ENCODE measurements at regions not wholly inside any gene's neighbourhood (a gene's known extent, or its start where the extent isn't known, plus 50 kb on each side); places are given as distances from the start of the nearest gene placed in this dataset.

DNA sequence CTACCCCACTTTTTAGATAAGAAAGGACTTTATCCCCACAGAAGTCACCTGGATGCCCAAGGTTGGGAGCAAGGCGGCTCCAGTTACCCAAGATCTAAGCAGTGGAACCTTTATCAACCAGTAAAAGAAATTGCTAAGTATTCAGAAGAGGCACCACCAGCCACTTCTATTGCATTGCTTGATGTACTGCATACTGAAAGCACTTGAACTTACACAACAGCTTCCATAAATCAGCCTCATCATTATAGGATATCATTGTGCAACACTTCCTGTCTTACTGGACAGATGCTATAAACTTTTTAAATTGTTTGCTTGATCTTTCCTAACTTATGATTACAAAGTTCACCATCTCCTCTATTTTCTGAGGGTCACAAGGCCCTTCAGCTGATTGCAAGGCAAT is 642.7 kb upstream of the CXADR start:
- no peak for DNase-seq

DNA sequence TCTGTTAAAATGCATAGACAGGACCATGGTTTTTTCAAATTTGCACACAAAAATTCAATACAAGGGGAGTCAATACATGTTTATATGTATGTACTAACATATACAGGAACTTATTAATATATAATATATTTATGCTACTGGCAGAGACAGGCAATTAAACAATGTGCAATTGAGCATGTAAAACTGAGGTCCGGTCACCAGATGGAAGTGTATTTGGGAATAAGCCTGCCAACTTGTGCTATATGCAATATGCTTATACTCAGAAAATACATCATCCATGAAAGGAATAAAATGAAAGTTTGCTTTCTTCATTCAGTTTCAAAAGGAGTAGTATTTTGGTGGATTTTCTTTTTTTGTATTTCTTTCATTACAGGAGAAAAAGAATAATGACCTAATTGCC is 640.2 kb upstream of the CXADR start:
- DNase-seq = no peak

DNA sequence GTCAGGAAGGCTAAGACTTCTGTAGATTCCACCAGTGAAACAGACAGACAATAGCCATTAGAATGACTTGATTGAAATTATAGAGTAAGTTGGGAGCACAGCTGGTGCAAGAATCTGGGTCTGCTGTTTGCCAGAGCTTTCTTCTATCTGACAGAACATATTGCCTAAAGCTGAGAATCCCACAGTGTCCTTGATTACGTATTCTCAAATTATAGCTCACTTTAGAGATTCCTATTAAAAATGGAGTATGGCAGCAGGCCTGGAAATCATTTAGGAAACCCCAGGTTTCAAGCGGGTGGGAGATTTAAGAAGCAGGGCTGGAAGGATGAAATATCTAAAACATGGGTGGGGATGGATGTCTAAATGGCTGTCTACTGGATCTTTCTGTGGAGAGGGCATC is 639.7 kb upstream of the CXADR start:
- no peak for DNase-seq

- DNase-seq = no peak
These were observed 639.2 kb upstream of the CXADR start for GRCh38 chr21:16873596-16873995.

- no peak for DNase-seq
These were observed 633.4 kb upstream of the CXADR start for GRCh38 chr21:16879479-16879878.

DNA sequence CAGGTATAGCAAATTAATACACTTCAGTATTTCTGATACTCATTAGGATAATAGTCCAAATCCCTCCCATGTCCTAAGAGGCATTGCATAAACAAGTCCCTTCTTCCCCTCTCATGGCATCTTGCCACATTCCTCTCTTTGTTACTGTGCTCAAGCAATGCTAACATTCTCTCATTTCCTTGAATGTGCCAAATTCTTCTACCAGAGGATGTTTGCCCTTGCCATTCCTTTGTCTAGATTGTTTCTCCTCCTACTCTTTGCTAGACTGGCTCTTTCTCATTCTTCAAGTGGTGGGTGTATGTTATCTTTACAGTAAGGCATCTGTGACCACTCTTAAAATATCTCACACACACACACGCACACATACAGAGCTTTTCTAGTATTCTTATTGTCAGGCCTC is 621.0 kb upstream of the CXADR start:
- no peak for DNase-seq

DNA sequence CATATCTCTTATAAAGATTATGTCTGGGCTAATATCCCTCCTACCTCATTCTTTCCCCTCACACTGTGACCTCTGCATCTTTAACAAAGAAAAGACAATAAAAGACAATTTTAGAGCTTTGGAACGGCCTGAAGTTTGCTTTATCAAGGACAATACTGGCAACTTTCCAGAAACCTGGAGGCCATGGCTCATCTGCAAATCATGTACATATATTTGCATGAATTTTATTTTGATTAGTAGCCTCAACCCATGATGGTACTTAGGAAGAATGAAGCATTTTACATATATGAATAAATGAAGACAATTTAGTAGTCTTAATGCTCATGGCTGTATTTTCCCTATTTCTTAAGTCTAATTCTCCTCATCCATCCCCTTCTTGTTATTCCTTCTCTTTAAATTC is 612.2 kb upstream of the CXADR start:
- DNase-seq = no peak

- no peak for DNase-seq
These were observed 604.8 kb upstream of the CXADR start for GRCh38 chr21:16908077-16908476.

DNA sequence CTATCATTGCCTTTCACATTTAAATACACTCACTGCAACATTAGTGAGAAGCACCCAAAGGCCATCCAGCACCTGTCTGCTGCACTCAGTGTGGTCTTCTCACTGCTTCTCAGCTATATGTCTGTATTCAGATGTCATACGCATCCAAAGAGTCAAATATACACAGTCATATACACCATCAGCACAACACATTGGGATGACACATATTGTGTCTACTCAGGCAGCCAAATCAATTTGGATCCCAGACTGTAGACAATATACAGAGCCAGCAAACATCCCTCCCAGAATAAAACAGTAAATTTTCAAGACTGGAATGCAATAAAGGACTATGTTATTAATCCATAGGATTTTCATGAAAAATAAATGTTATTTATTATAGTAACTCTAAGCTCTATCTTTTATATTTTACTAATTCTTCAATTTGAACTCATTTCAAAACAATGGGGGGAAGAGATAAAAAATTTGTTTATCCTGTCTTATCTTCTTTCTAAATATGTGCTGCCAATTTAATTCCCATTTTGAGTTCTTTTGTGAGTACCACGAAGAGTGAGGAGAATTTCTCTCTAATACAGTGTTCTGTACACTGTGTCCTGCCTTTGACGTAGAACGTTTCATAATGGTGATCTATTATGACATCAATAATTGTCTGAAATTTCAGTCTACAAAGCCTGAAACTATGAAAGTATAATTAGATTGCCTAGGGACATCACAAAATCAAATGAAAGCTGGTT is 602.2 kb upstream of the CXADR start:
- DNase-seq = no peak

DNA sequence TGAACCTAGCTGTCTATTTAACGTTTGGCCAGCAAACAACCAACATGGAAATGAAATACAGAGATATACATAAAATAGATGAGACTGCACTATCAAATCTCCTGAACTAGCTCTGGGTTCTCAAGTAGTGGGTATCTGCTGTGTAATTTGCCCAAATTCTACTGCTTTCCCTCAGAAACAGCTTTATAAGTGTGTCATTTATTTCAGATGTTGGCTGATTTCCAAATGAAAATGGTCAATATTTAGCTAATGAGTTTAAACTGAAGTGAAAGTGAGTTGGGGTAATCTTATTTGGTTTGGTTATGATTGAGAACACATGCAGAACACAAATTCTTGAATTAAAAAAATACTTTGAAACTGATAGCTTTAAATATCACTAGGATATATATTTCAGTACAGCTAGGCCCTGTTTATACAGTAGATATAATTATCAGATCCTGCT is 601.7 kb upstream of the CXADR start:
- DNase-seq = no peak

DNA sequence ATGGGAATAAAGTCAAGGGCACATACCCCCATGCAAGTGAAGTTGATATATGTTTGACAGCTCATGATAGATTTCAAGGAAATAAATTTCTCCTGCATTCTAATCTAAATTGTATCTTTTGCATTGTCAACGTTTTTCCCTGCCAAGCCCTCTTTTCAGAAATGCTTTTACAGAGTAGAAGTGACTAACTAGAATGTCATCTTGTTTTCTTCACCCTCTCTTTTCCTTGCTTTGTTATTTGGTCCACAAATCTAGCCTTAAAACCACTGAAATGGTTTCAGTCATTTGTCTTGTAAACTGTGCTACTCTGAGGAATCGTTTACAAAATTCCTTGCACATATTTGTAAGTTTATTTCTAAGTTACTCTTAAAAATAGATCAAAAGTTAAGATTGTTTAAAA is 600.8 kb upstream of the CXADR start:
- DNase-seq = no peak

GRCh38 chr21:16913010-16913409 is 599.8 kb upstream of the CXADR start:
- DNase-seq = no peak

- DNase-seq = no peak
These were observed 584.4 kb upstream of the CXADR start for GRCh38 chr21:16928439-16928838.

DNA sequence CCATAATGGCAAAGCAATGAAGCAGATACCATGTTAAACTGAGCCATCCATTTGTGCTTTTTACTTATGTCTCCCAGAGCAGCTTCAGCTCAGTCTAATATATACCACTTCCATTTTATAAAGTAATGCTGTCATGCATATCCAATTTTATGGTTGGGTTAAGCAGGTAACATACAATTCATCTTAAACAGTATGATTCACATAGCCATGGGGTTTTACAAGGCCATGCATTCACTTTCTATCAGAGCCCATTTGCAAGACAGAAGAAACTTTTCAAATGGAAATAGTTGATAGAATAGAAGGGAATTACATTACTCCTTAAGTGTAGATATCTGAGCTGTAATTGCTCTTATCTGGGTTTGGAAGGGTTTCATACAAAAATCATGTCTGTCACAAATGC is 580.5 kb upstream of the CXADR start:
- no peak for DNase-seq

DNA sequence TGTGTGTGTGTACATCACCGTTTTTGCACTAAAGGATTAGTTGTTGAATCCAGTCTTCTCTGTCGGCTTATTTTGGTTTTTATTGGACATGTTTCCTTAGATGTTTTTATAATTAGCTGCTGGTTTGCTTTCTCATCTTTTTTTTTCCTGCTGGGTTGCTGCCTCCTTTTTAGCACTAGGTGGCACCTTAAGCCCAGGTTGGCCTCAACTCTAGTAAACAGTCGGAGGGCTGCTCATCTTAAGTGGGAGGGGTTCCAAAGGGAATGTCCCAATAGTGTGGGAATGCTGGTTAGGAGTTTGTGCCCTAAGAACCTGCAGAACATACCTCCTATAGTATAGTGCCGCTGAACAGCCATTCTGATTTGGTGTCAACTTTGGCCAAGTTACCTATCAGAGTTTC is 570.1 kb upstream of the CXADR start:
- no peak for DNase-seq

- DNase-seq = no peak
These were observed 569.6 kb upstream of the CXADR start for GRCh38 chr21:16943231-16943630.

GRCh38 chr21:16945580-16945979 is 567.3 kb upstream of the CXADR start:
- DNase-seq = no peak

DNA sequence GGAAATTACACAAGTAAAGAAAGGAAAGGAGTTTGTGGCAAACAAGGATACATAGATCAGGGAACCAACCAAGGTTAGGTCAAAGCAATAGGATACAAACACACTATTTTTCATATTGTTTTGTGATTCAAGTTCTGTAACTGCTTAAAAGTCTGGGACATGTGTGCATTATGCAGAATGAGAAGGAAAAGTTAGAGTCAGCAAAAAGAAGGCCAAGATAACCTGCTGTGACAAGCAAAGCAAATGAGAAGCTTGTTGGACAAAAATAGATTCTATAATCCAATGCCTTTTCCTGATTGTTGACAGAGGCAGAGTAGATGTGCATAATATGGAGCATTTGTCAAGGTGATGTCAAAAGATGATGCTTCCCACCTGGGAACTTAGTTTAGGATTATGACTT is 556.0 kb upstream of the CXADR start:
- no peak for DNase-seq

GRCh38 chr21:16965424-16965823 is 547.4 kb upstream of the CXADR start:
- no peak for DNase-seq

- no peak for DNase-seq
These were observed 544.4 kb upstream of the CXADR start for GRCh38 chr21:16968436-16968835.

DNA sequence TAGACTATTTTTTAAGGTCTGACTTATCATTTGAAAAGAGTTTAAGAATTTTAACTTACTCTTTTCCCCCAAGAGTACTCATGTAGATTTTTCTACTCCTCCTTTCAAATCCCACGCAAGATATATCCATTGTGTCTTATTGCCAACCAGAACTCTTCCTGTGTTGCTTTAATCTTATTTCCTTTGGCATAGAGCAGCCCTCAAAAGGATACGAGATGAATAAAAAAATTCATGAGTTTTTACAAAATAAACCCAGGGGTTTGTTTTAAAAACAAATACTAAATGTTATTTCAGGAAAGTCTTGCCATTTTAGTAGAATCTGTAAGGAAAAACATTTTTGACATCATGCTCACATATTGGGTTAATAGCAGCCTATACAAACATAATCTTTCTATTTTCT is 543.2 kb upstream of the CXADR start:
- no peak for DNase-seq

GRCh38 chr21:16974060-16974459 is 538.8 kb upstream of the CXADR start:
- no peak for DNase-seq

GRCh38 chr21:16976193-16976592 is 536.6 kb upstream of the CXADR start:
- DNase-seq = no peak

DNA sequence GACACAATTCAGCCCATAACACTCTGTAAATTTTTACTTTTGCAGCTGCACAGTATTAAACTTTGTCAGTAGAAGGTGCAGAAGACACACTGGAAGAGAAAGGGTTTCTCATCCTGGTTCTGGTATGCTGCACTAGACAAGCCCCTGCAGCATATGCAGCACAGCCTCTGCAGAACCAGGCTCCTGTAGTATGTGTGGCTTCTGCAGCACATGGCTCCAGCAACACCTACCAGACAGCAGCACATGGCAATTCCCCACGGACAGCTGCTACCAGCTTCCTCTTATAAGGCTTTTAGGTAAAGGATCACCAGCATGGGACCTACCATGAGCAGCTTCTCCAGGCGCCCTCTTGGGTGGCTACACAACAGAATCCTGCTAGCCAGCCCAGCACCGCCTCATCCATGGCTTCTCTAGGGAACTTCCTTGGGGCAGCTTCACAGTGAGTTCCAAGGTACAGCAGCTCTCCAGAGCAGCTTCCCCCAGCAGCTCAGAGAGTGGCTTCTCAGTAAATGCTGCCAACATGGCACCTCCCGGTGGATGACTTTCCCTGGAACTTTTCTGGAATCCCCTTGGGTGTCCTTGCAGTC is 534.4 kb upstream of the CXADR start:
- DNase-seq = no peak

- DNase-seq = no peak
These were observed 533.3 kb upstream of the CXADR start for GRCh38 chr21:16979574-16979973.
